DMS153 treated with DMSO at 0.1 percent for 48 hours (cell line): ENCODE measurements at regions not wholly inside any gene's neighbourhood (a gene's known extent, or its start where the extent isn't known, plus 50 kb on each side); places are given as distances from the start of the nearest gene placed in this dataset.

ENCODE experiments used
- DNase-seq: peaks from one replicate; lab custom pipeline; 2025; ENCODE audit not compliant: unreplicated experiment; lab: John Stamatoyannopoulos, UW

- DNase-seq: no peak
Observed at GRCh38 chr1:222243902-222244301, 304.0 kb downstream of the HHIPL2 start.

- DNase-seq: no peak
Observed at GRCh38 chr1:222242492-222242891, 305.4 kb downstream of the HHIPL2 start.

- no peak for DNase-seq
Observed at GRCh38 chr1:222241410-222241809, 306.5 kb downstream of the HHIPL2 start.

GRCh38 chr1:222240536-222241181, 307.2 kb downstream of the HHIPL2 start:
- no peak for DNase-seq

GRCh38 chr1:222239130-222239529, 308.8 kb downstream of the HHIPL2 start:
- no peak for DNase-seq

- no peak for DNase-seq
Observed at GRCh38 chr1:222234351-222234750, 313.6 kb downstream of the HHIPL2 start.

GRCh38 chr1:222233444-222234158, 314.3 kb downstream of the HHIPL2 start:
- DNase-seq: no peak

- no peak for DNase-seq
Observed at GRCh38 chr1:222232842-222233241, 315.1 kb downstream of the HHIPL2 start.

- no peak for DNase-seq
Observed at GRCh38 chr1:222229672-222230312, 318.1 kb downstream of the HHIPL2 start.

- no peak for DNase-seq
Observed at GRCh38 chr1:222225316-222225691, 322.6 kb downstream of the HHIPL2 start.

GRCh38 chr1:222224636-222225315, 323.1 kb downstream of the HHIPL2 start:
- DNase-seq: no peak

GRCh38 chr1:222224156-222224555, 323.7 kb downstream of the HHIPL2 start:
- DNase-seq: no peak

GRCh38 chr1:222223010-222223409, 324.9 kb downstream of the HHIPL2 start:
- no peak for DNase-seq

- no peak for DNase-seq
Observed at GRCh38 chr1:222216255-222216754, 331.6 kb downstream of the HHIPL2 start.

GRCh38 chr1:222210776-222211175, 337.1 kb downstream of the HHIPL2 start:
- no peak for DNase-seq

- no peak for DNase-seq
Observed at GRCh38 chr1:222204475-222204874, 343.4 kb downstream of the HHIPL2 start.

- DNase-seq: no peak
Observed at GRCh38 chr1:222202831-222203230, 345.1 kb downstream of the HHIPL2 start.

GRCh38 chr1:222196736-222197135, 351.2 kb downstream of the HHIPL2 start:
- no peak for DNase-seq

- DNase-seq: no peak
Observed at GRCh38 chr1:222196288-222196687, 351.6 kb downstream of the HHIPL2 start.

- DNase-seq: no peak
Observed at GRCh38 chr1:222195857-222196256, 352.0 kb downstream of the HHIPL2 start.

- no peak for DNase-seq
Observed at GRCh38 chr1:222189218-222189617, 358.7 kb downstream of the HHIPL2 start.
